GM21619 (cell line): ENCODE measurements at regions not wholly inside any gene's neighbourhood (a gene's known extent, or its start where the extent isn't known, plus 50 kb on each side); places are given as distances from the start of the nearest gene placed in this dataset.

ENCODE experiments used
- ATAC-seq: cut with Tn5 transposase; IDR thresholded peaks from one replicate; pipeline ENCODE4 v1.9.1; 2021; ENCODE audit not compliant: unreplicated experiment

- no peak for ATAC-seq
Observed at GRCh38 chr18:39396168-39396567, 1830.6 kb upstream of the CELF4 start.

GRCh38 chr18:39389800-39390379, 1824.3 kb upstream of the CELF4 start:
- no peak for ATAC-seq

GRCh38 chr18:39380866-39381265, 1815.3 kb upstream of the CELF4 start:
- ATAC-seq = no peak

GRCh38 chr18:39380186-39380725, 1814.7 kb upstream of the CELF4 start:
- ATAC-seq = no peak

- ATAC-seq = no peak
Observed at GRCh38 chr18:39375066-39375465, 1809.5 kb upstream of the CELF4 start.

GRCh38 chr18:39371996-39372395, 1806.4 kb upstream of the CELF4 start:
- ATAC-seq = no peak

- no peak for ATAC-seq
Observed at GRCh38 chr18:39366656-39367055, 1801.1 kb upstream of the CELF4 start.

GRCh38 chr18:39365836-39366485, 1800.4 kb upstream of the CELF4 start:
- no peak for ATAC-seq

GRCh38 chr18:39360072-39360471, 1794.5 kb upstream of the CELF4 start:
- no peak for ATAC-seq

GRCh38 chr18:39359636-39360035, 1794.0 kb upstream of the CELF4 start:
- ATAC-seq = no peak

- no peak for ATAC-seq
Observed at GRCh38 chr18:39350945-39351344, 1785.3 kb upstream of the CELF4 start.

GRCh38 chr18:39349801-39350200, 1784.2 kb upstream of the CELF4 start:
- no peak for ATAC-seq

- ATAC-seq = no peak
Observed at GRCh38 chr18:39348757-39349156, 1783.2 kb upstream of the CELF4 start.

GRCh38 chr18:39347701-39348100, 1782.1 kb upstream of the CELF4 start:
- ATAC-seq = no peak

- no peak for ATAC-seq
Observed at GRCh38 chr18:39346916-39347315, 1781.3 kb upstream of the CELF4 start.

GRCh38 chr18:39345321-39345720, 1779.7 kb upstream of the CELF4 start:
- no peak for ATAC-seq

- ATAC-seq = no peak
Observed at GRCh38 chr18:39344487-39344886, 1778.9 kb upstream of the CELF4 start.

GRCh38 chr18:39341129-39341528, 1775.5 kb upstream of the CELF4 start:
- ATAC-seq = no peak

- ATAC-seq = no peak
Observed at GRCh38 chr18:39340418-39340817, 1774.8 kb upstream of the CELF4 start.

GRCh38 chr18:39329496-39330275, 1764.1 kb upstream of the CELF4 start:
- no peak for ATAC-seq

GRCh38 chr18:39326772-39327171, 1761.2 kb upstream of the CELF4 start:
- ATAC-seq = no peak

GRCh38 chr18:39325973-39326372, 1760.4 kb upstream of the CELF4 start:
- ATAC-seq = no peak
